Kidney capillary endothelial cell (primary cell): ENCODE measurements at regions not wholly inside any gene's neighbourhood (a gene's known extent, or its start where the extent isn't known, plus 50 kb on each side); places are given as distances from the start of the nearest gene placed in this dataset.

Source experiments
- DNase-seq: peaks from one replicate; pipeline ENCODE4 v3.0.0-alpha.2; 2018; ENCODE audit warnings: low spot score

- no peak for DNase-seq
These were observed 1744.3 kb upstream of the MIR17HG start for GRCh38 chr13:89603187-89603586.

DNA sequence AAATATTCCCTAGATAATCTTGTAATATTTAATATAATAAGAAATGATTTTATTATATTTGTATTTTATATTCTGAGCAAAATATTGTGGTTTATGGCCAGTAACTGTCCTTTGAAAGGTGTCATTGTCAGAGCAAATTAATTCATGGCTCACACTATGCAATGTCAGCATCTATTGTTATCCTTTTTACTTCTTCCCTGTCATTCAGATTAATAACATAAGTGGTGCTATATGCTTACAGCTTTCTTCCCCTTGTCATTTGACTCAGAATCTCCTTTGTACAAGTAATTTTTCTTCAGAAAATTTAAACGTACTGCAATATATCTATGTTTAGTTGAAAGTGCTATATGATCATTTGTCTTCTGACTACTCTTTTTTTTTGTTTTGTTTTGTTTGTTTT, 1738.2 kb upstream of the MIR17HG start:
- DNase-seq, result no peak

- no peak for DNase-seq
These were observed 1737.2 kb upstream of the MIR17HG start for GRCh38 chr13:89610331-89610730.

GRCh38 chr13:89610881-89611280, 1736.6 kb upstream of the MIR17HG start:
- no peak for DNase-seq

GRCh38 chr13:89627996-89628395, 1719.5 kb upstream of the MIR17HG start:
- DNase-seq, result no peak

DNA sequence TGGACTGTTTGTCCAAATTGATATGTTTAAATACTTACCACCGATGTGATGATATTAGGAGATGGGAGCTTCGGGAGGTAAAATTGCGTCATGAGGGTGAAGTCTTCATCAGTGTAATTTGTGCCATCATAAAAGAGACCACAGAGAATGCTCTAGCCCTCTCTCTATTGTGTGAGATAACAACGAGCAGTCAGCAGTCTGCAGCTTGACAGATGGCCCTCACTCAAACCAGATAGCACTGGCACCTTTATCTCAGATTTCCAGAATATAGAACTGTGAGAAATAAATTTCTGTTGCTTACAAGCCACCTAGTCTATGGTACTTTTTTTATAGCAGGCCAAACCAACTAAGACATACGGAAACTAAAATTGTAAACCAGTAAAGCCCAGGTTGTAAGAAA, 1718.9 kb upstream of the MIR17HG start:
- DNase-seq, result no peak

- no peak for DNase-seq
These were observed 1697.3 kb upstream of the MIR17HG start for GRCh38 chr13:89650226-89650625.

DNA sequence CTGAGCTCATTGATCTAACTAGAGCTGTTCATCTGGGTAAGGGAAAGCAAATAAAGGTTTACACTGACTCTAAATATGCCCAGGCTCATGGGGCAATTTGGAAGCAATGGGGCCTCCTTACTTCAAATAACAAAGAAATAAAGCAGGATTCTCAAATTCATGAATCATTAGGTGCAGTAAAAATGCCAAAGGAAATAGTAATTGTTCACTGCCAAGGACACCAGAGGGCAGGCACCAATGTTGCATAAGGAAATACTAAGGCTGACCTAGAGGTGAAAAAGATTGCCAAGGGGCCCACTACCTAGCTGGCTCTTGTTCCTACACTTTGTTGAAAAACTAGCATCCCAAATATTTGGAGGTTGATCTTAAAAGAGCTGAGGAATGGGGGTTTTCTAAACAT, 1686.7 kb upstream of the MIR17HG start:
- DNase-seq, result no peak

DNA sequence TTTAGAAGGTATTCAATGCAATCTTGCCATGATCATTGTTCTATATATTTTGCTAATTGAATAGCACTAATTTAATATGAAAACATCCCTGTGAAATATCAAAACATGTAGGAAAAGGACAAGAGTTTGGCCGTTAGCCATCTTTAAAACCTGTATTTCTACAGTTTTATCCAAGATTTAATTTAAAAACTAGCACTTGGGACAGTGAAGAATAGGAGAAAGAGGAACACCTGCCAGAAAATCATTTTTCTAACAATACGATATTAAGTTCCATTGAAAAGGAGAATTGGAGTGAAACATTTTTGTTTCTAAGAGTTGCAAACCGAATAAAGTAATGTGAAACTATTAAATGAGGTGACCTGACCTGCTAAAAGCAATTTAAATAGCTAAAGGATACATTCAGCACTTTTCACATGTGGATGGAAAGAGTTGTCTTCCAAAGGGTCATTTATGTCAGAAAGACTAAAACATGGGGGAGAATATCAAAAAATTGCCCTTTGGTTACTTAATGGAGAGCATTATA, 1673.6 kb upstream of the MIR17HG start:
- DNase-seq, result no peak

GRCh38 chr13:89678466-89679121, 1668.9 kb upstream of the MIR17HG start:
- no peak for DNase-seq

- DNase-seq, result no peak
These were observed 1662.6 kb upstream of the MIR17HG start for GRCh38 chr13:89684896-89685295.

GRCh38 chr13:89686171-89686570, 1661.3 kb upstream of the MIR17HG start:
- no peak for DNase-seq

DNA sequence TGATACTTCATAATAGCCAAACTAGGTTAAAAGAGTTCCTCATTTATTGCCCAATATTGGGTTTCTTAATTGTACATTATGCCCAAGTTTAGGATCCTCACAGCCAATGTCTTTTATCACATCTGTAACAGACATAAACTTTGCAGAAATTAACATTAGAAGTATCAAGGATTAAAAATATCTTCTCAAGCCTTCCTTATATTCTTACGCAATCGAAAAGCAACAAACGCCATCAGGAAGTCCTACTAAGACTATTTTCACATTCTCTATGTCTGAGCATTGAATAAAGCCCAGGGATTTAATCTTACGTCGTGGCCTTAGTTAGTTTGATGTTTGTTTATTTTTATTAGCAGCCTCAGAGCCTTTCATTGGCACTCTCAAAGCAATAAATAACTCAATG, 1660.4 kb upstream of the MIR17HG start:
- DNase-seq, result no peak

GRCh38 chr13:89688918-89689317, 1658.6 kb upstream of the MIR17HG start:
- no peak for DNase-seq

DNA sequence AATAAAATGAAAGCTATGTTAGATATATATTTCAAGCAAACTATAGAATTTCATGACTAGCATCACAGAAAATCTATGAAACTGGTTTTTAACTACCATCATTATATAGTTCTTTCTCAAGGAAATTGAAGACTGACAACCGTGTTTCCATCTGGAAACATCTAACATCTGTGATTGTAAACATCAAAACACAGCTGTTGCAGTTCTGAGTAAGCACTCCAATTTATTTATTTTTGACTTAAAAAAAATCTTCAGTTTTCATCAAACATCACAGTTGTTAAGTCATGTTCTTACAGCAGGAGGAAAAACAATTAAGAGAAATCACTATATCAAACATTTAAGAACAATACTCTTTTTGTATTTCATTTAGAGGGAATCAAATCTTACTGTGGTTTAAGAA, 1653.0 kb upstream of the MIR17HG start:
- DNase-seq, result no peak

GRCh38 chr13:89695343-89696257, 1651.9 kb upstream of the MIR17HG start:
- no peak for DNase-seq

DNA sequence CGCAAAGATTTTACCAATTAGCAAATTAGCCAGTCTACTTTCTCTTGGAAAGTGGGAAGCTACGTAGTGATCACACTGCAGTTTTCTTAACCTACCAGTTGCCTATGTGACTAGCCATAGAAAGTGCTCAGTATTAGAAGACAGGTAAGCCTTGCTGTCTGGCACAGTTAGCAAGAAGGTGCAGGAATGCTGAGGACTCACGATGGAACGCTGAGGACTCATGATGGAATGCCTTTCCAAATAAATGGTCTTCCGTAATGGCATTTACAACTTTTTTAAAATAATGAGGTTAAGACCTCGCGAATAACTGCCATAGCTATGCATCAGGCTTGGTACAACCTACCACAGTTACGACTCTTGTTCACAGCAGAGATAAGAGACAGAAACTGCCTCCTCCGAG, 1645.6 kb upstream of the MIR17HG start:
- DNase-seq, result no peak

- DNase-seq, result no peak
These were observed 1643.4 kb upstream of the MIR17HG start for GRCh38 chr13:89704040-89704439.

- DNase-seq, result no peak
These were observed 1639.5 kb upstream of the MIR17HG start for GRCh38 chr13:89708013-89708412.

GRCh38 chr13:89721216-89721615, 1626.3 kb upstream of the MIR17HG start:
- no peak for DNase-seq

GRCh38 chr13:89726690-89727435, 1620.6 kb upstream of the MIR17HG start:
- no peak for DNase-seq

- no peak for DNase-seq
These were observed 1613.7 kb upstream of the MIR17HG start for GRCh38 chr13:89733829-89734228.

GRCh38 chr13:89737051-89737450, 1610.4 kb upstream of the MIR17HG start:
- no peak for DNase-seq
